D721Med (cell line): ENCODE measurements at regions not wholly inside any gene's neighbourhood (a gene's known extent, or its start where the extent isn't known, plus 50 kb on each side); places are given as distances from the start of the nearest gene placed in this dataset.
"Not testable (repeated sequence)": the region's sequence is repeated elsewhere in the genome, so short reads cannot be mapped to it uniquely, and the experiment has no call there.

Source experiments
- DNase-seq: peaks from one replicate; pipeline ENCODE4 v3.0.0; 2011; ENCODE audit warnings: low spot score; ENCODE audit not compliant: insufficient read length
- FAIRE-seq: peaks from 2 replicates; lab custom pipeline; 2011; peaks lifted over from hg19 to GRCh38; lab: Jason Lieb, UNC
- CTCF ChIP-seq: IDR thresholded peaks from 2 replicates; pipeline ENCODE4 v1.5.1; 2012; ENCODE audit warnings: mild to moderate bottlenecking, control low read depth; ENCODE audit not compliant: insufficient read depth; ENCODE audit errors: missing control alignments

DNA sequence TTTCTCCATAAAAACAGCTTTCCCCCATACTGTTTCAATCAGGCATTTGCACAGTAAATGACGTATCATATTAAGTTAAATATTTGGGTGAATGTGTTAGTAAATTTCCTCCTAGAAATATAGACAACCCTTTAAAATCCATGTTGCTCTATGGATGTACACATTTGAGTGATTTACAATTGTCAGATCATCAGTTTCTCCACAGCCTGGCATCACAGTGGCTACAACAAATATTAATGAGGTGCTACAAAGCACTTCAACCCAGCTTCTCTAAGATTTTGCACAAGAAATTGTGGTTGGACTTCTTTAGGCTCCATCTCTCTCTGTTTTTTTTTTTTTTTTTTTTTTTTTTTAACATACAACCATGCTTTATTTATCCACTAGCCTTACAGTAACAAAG, 584.4 kb upstream of the AMELY start:
- no peak for TF ChIP-seq CTCF

GRCh38 chrY:7484455-7485285, 573.1 kb upstream of the AMELY start:
- DNase-seq, FAIRE-seq: not testable (repeated sequence)

More for the DNA sequence above, 584.4 kb upstream of the AMELY start:
- DNase-seq (no peak), FAIRE-seq (no peak)

GRCh38 chrY:7471976-7472375, 560.4 kb upstream of the AMELY start:
- no peak for DNase-seq
- FAIRE-seq = no peak
- TF ChIP-seq CTCF = no peak

GRCh38 chrY:7470037-7470436, 558.5 kb upstream of the AMELY start:
- TF ChIP-seq CTCF = no peak
- no peak for FAIRE-seq
- no peak for DNase-seq

GRCh38 chrY:7468951-7469745, 557.6 kb upstream of the AMELY start:
- no peak for FAIRE-seq
- TF ChIP-seq CTCF = no peak
- no peak for DNase-seq

GRCh38 chrY:7467796-7468520, 556.4 kb upstream of the AMELY start:
- DNase-seq = no peak
- no peak for FAIRE-seq
- TF ChIP-seq CTCF = no peak

- FAIRE-seq (no peak), DNase-seq (no peak)
- no peak for TF ChIP-seq CTCF
Observed at GRCh38 chrY:7465185-7465621, 553.7 kb upstream of the AMELY start.
